ENCODE measurements at regions not wholly inside any gene's neighbourhood (a gene's known extent, or its start where the extent isn't known, plus 50 kb on each side); places are given as distances from the start of the nearest gene placed in this dataset.

GRCh38 chr7:32163141-32163806, 93.1 kb upstream of the PDE1C start (continued):
- TF ChIP-seq USF2 (IDR thresholded peaks at IDR 0.05; ENCODE audit: borderline replicate concordance, low read depth, low read length) = no peak
- peak; percentile 93 for TF ChIP-seq TEAD4 (IDR thresholded peaks at IDR 0.05; ENCODE audit: borderline replicate concordance, insufficient read depth)
- TF ChIP-seq JUND (IDR thresholded peaks at IDR 0.05) = peak; percentile 99
- no peak for TF ChIP-seq CHD2 (IDR thresholded peaks at IDR 0.05; ENCODE audit: low read length, partially characterized antibody)
- no peak for TF ChIP-seq NRF1 (IDR thresholded peaks at IDR 0.05; ENCODE audit: low read depth, low read length)
- TF ChIP-seq GABPA (IDR thresholded peaks at IDR 0.05; ENCODE audit: low read depth) = no peak; the same call in 1 of the 2 replicates
- no peak for TF ChIP-seq FOXJ3 (CRISPR knock-in tag; IDR thresholded peaks at IDR 0.05)
- TF ChIP-seq PBX3 (IDR thresholded peaks at IDR 0.05) = peak; percentile 97
- TF ChIP-seq FOXM1 (IDR thresholded peaks at IDR 0.05; ENCODE audit: low read depth) = peak; percentile 59; the same call in 1 of the 2 replicates
- peak; percentile 57 for TF ChIP-seq ELF1 (IDR thresholded peaks at IDR 0.05)

- H3K4me3 ChIP-seq (ENCODE audit: low read depth in 2 of 2, low read length in 1 of 2) = no peak overlapping the region
- no peaks in the 10 kb centered on the region for H3K9me3 ChIP-seq
- H3K9ac ChIP-seq = no peak overlapping the region
- H3K9me2 ChIP-seq = no peaks in the 10 kb centered on the region
- H3K27me3 ChIP-seq (ENCODE audit: insufficient read depth) = no peaks in the 10 kb centered on the region
- H3F3A ChIP-seq (replicated peaks; ENCODE audit: insufficient read depth) = peaks cover 24% of the 10 kb centered on the region
- H2AFZ ChIP-seq (ENCODE audit: low read depth) = no peak overlapping the region
- peaks cover 7 to 40% of the 10 kb centered on the region in 2 experiments for H3K4me1 ChIP-seq (ENCODE audit: control insufficient read depth in 1 of 2, insufficient read depth in 2 of 2, low read depth in 1 of 2, low read length in 1 of 2)
- CTCF ChIA-PET = interaction anchor here (0.7 to 0.9 kb wide), 2 partner anchors 18 to 49 kb away, joined by 3 read pairs; no protein-coding TSS in a partner anchor
- no peaks in the 10 kb centered on the region for H4K20me1 ChIP-seq (ENCODE audit: insufficient read depth)
- no peak for DNase-seq
- 52% methylated on average over 2 of the region's 2 CpGs for WGBS (ENCODE audit: low lambda C conversion rate)
- H3K36me3 ChIP-seq (replicated peaks in 1 of 2; ENCODE audit: control insufficient read depth in 1 of 2, insufficient read depth in 2 of 2, low read length in 1 of 2) = no peaks in the 10 kb centered on the region
- no peaks in the 10 kb centered on the region for H3K79me2 ChIP-seq (ENCODE audit: insufficient read depth)
- POLR2A ChIA-PET = no interaction called here
- H3K27ac ChIP-seq (ENCODE audit: low read depth in 2 of 2, low read length in 1 of 2) = peak overlapping the region; percentile 87 to 92; a peak in 3 of 4 replicates
- peak overlapping the region; percentile 43; the same call in 1 of the 2 replicates for H3K4me2 ChIP-seq
- TF ChIP-seq FOXJ3 (CRISPR knock-in tag; IDR thresholded peaks at IDR 0.05) (no peak), MEF2A (IDR thresholded peaks at IDR 0.05; ENCODE audit: borderline replicate concordance, low read depth) (peak; percentile 12; the same call in 1 of the 2 replicates), YY1 (IDR thresholded peaks at IDR 0.05; ENCODE audit: low read depth) (no peak), CTCF (IDR thresholded peaks at IDR 0.05) (no peak), NRF1 (IDR thresholded peaks at IDR 0.05; ENCODE audit: low read depth, low read length) (no peak), PBX3 (IDR thresholded peaks at IDR 0.05) (peak; percentile 57), USF2 (IDR thresholded peaks at IDR 0.05; ENCODE audit: borderline replicate concordance, low read depth, low read length) (no peak), EP300 (IDR thresholded peaks at IDR 0.05; ENCODE audit: borderline replicate concordance in 1 of 2, low read depth in 1 of 2, low read length in 1 of 2) (peak; percentile 20 to 66; a peak in 2 of 4 replicates), MXI1 (IDR thresholded peaks at IDR 0.05; ENCODE audit: low read depth, low read length) (no peak), RAD21 (IDR thresholded peaks at IDR 0.05; ENCODE audit: low read length) (no peak), REST (IDR thresholded peaks at IDR 0.05; ENCODE audit: low read depth, low read length) (no peak), ZBTB33 (IDR thresholded peaks at IDR 0.05; ENCODE audit: borderline replicate concordance, low read depth) (no peak)
Measured at GRCh38 chr7:32161708-32162107, 91.5 kb upstream of the PDE1C start.

Measured in SK-N-SH (cell line).